Gastrocnemius medialis (tissue), 4 donors: ENCODE measurements at regions not wholly inside any gene's neighbourhood (a gene's known extent, or its start where the extent isn't known, plus 50 kb on each side); places are given as distances from the start of the nearest gene placed in this dataset.

ENCODE experiments used
- ATAC-seq, 2 donors: fragments of 150-250 bp; one replicate each; pipeline ENCODE4 v1.9.1; 2016
- DNase-seq, 2 donors: peaks; one replicate each; pipeline ENCODE4 v3.0.0-alpha.2; 2019
- H3K27ac ChIP-seq, 4 donors: fragments of 200-600 bp; sonication (generic); 1 replicate in 1 of 4; 2 replicates in 3 of 4; pipeline ENCODE4 v1.5.1; 2016 to 2018; ENCODE audit warnings: mild to moderate bottlenecking in 2 of 4, moderate library complexity in 1 of 4
- H3K27me3 ChIP-seq, 3 donors: fragments of 200-600 bp; sonication (generic) in 2 of 3; 1 replicate in 1 of 3; 2 replicates in 2 of 3; pipeline versions ENCODE4 v1.5.1 to v1.6.0; 2016 to 2019; ENCODE audit warnings: mild to moderate bottlenecking in 1 of 3, moderate library complexity in 1 of 3
- H3K36me3 ChIP-seq, 2 donors: fragments of 200-600 bp; sonication (generic) in 1 of 2; one replicate each; pipeline ENCODE4 v1.5.1; 2017 to 2018
- H3K4me1 ChIP-seq, 2 donors: fragments of 200-600 bp; sonication (generic) in 1 of 2; one replicate each; pipeline ENCODE4 v1.5.1; 2016 to 2017; ENCODE audit warnings: mild to moderate bottlenecking in 2 of 2
- H3K4me3 ChIP-seq, 4 donors: fragments of 200-600 bp; sonication (generic) in 3 of 4; 1 replicate in 1 of 4; 2 replicates in 3 of 4; pipeline ENCODE4 v1.5.1; 2016 to 2019; ENCODE audit warnings: mild to moderate bottlenecking in 2 of 4
- H3K9me3 ChIP-seq, 3 donors: fragments of 200-600 bp; sonication (generic) in 2 of 3; 1 replicate in 1 of 3; 2 replicates in 2 of 3; pipeline ENCODE4 v1.5.1; 2016 to 2019
- POLR2A ChIP-seq, 2 donors: fragments of 450-650 bp; IDR thresholded peaks; one replicate each; pipeline ENCODE4 v1.6.1; 2017; ENCODE audit warnings: antibody characterized with exemption in 2 of 2, mild to moderate bottlenecking in 2 of 2, moderate library complexity in 2 of 2
- in situ Hi-C, 4 donors: fragments of 200-750 bp; cut with MboI; loops; one replicate each; pipeline versions ENCODE4 v1.15.0 to v1.8.0; 2017; ENCODE audit warnings: low sequenced_read_pairs in 4 of 4
- intact Hi-C: fragments of 100-400 bp; cut with DNase I; formaldehyde crosslinking; loops from one replicate; pipeline ENCODE4 v1.15.1; 2023; ENCODE audit warnings: low total_unique reads
- TF ChIP-seq, protein P1 (sequence below), 5 experiments: fragments of 450-650 bp in 3 of 5; fragments of 200-600 bp in 2 of 5; sonication (generic) in 2 of 5; IDR thresholded peaks in 4 of 5; conservative IDR thresholded peaks in 1 of 5; 1 replicate in 4 of 5; 2 replicates in 1 of 5; pipeline ENCODE4 v1.5.1; 2016 to 2019; ENCODE audit warnings: antibody characterized with exemption in 5 of 5, mild to moderate bottlenecking in 3 of 5, moderate library complexity in 3 of 5

DNA sequence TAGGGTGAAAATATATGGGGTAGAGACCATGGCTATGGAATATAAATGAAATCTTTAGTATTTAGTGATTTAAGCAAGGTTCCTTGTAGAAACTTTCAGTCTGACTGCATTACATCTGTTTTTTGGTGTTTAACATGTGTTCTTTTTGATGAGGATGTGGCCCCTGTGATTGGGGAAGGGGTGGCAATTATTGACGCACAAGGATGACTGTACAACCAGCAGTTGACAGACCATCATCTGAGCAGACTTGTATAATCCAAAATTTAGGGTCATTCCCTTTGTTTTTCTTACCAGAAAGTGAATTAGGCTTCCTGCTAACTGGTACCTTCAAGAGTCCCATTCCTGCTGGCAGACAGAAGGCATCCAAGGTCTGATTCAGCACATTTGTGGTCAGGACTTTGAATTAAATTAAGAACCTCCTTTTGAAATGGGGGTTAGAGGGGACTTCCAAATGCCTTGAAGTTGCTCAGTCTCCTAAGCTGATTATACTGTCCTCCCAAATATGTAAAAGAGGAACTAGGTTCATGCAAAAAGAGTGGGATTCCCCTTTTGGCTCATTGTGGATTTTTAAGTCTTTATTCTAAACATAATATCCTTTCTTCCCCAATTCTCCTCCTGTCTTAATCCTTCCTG lies 112.4 kb upstream of the CXCL13 start:
- no peak for TF ChIP-seq POLR2A (IDR thresholded peaks at IDR 0.05)
- Histone ChIP-seq H3K36me3 (no peaks in the 10 kb centered on the region), H3K4me1 (no peaks in the 10 kb centered on the region), H3K9me3 (no peaks in the 10 kb centered on the region), H3K27ac (no peak overlapping the region), H3K4me3 (no peak overlapping the region), H3K27me3 (no peaks in the 10 kb centered on the region)
- ATAC-seq (no peak), DNase-seq (no peak)
- in situ Hi-C loops, result no loop called here
- intact Hi-C loops, result no loop called here

- intact Hi-C loops, result no loop called here
- Histone ChIP-seq H3K4me1 (no peaks in the 10 kb centered on the region), H3K27me3 (no peaks in the 10 kb centered on the region), H3K4me3 (no peak overlapping the region), H3K9me3 (no peaks in the 10 kb centered on the region), H3K27ac (no peak overlapping the region), H3K36me3 (no peaks in the 10 kb centered on the region)
- no peak for TF ChIP-seq POLR2A (IDR thresholded peaks at IDR 0.05)
- TF ChIP-seq, protein P1, sequence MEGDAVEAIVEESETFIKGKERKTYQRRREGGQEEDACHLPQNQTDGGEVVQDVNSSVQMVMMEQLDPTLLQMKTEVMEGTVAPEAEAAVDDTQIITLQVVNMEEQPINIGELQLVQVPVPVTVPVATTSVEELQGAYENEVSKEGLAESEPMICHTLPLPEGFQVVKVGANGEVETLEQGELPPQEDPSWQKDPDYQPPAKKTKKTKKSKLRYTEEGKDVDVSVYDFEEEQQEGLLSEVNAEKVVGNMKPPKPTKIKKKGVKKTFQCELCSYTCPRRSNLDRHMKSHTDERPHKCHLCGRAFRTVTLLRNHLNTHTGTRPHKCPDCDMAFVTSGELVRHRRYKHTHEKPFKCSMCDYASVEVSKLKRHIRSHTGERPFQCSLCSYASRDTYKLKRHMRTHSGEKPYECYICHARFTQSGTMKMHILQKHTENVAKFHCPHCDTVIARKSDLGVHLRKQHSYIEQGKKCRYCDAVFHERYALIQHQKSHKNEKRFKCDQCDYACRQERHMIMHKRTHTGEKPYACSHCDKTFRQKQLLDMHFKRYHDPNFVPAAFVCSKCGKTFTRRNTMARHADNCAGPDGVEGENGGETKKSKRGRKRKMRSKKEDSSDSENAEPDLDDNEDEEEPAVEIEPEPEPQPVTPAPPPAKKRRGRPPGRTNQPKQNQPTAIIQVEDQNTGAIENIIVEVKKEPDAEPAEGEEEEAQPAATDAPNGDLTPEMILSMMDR (IDR thresholded peaks at IDR 0.05 in 4 of 5, conservative IDR thresholded peaks at IDR 0.05 in 1 of 5), result no peak
- ATAC-seq, result no peak
- in situ Hi-C loops, result no loop called here
- no peak for DNase-seq
Measured at GRCh38 chr4:77493829-77494551, 111.6 kb upstream of the CXCL13 start.

- DNase-seq, result no peak
- Histone ChIP-seq H3K4me1 (no peaks in the 10 kb centered on the region), H3K36me3 (no peaks in the 10 kb centered on the region), H3K9me3 (no peaks in the 10 kb centered on the region), H3K27ac (no peak overlapping the region), H3K27me3 (no peaks in the 10 kb centered on the region), H3K4me3 (no peak overlapping the region)
- no peak for ATAC-seq
- TF ChIP-seq POLR2A (IDR thresholded peaks at IDR 0.05), result no peak
- TF ChIP-seq, protein P1 (IDR thresholded peaks at IDR 0.05 in 4 of 5, conservative IDR thresholded peaks at IDR 0.05 in 1 of 5), result no peak
- in situ Hi-C loops (no loop called here), intact Hi-C loops (no loop called here)
Measured at GRCh38 chr4:77496457-77496856, 109.2 kb upstream of the CXCL13 start.

DNA sequence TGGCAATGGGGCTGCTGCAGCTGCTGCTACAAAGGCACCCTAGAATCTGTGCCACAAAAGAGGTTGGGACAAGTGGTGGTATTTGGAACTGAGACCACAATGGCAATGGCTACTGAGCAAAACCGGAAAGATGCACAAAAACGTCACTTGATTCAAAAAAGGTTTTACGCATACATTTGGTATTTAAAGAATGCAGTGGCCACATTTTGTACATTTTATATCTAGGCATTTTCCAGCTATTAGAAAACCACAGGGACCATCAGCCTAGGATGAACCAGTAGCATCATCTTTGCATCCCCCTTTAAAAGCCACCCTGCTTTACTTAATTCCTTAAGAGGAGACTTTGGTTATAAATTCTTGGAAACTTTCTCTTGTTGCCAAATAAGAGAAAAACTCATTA lies 104.8 kb upstream of the CXCL13 start:
- Histone ChIP-seq H3K9me3 (no peaks in the 10 kb centered on the region), H3K4me3 (no peak overlapping the region), H3K36me3 (no peaks in the 10 kb centered on the region), H3K27ac (no peak overlapping the region), H3K27me3 (no peaks in the 10 kb centered on the region), H3K4me1 (no peaks in the 10 kb centered on the region)
- DNase-seq (no peak), ATAC-seq (no peak)
- intact Hi-C loops, result no loop called here
- in situ Hi-C loops, result no loop called here
- TF ChIP-seq, protein P1 (IDR thresholded peaks at IDR 0.05 in 4 of 5, conservative IDR thresholded peaks at IDR 0.05 in 1 of 5), result no peak
- TF ChIP-seq POLR2A (IDR thresholded peaks at IDR 0.05), result no peak

- no peak for ATAC-seq
- H3K4me1 ChIP-seq, result no peaks in the 10 kb centered on the region
- no peaks in the 10 kb centered on the region for H3K36me3 ChIP-seq
- H3K4me3 ChIP-seq, result no peak overlapping the region
- no peaks in the 10 kb centered on the region for H3K9me3 ChIP-seq
- no peaks in the 10 kb centered on the region for H3K27me3 ChIP-seq
- no peak overlapping the region for H3K27ac ChIP-seq
- intact Hi-C loops, result no loop called here
- TF ChIP-seq POLR2A (IDR thresholded peaks at IDR 0.05), result no peak
- TF ChIP-seq, protein P1 (IDR thresholded peaks at IDR 0.05 in 4 of 5, conservative IDR thresholded peaks at IDR 0.05 in 1 of 5), result no peak
- in situ Hi-C loops, result no loop called here
- no peak for DNase-seq
Measured at GRCh38 chr4:77501240-77501639, 104.4 kb upstream of the CXCL13 start.
